ENCODE measurements at regions not wholly inside any gene's neighbourhood (a gene's known extent, or its start where the extent isn't known, plus 50 kb on each side); places are given as distances from the start of the nearest gene placed in this dataset.
"Not testable (repeated sequence)": the region's sequence is repeated elsewhere in the genome, so short reads cannot be mapped to it uniquely, and the experiment has no call there.

GRCh38 chr7:17581301-17581700, 282.8 kb downstream of the AHR start:
- H3K4me1 ChIP-seq (ENCODE audit: insufficient read depth) = no peaks in the 10 kb centered on the region
- no peaks in the 10 kb centered on the region for H3K79me2 ChIP-seq
- no peak for DNase-seq (ENCODE audit: low spot score)
- no peaks in the 10 kb centered on the region for H3K9me3 ChIP-seq (ENCODE audit: low read depth)
- no peaks in the 10 kb centered on the region for H3K27me3 ChIP-seq
- H2AFZ ChIP-seq = no peak overlapping the region
- no peak overlapping the region for H3K4me3 ChIP-seq
- no peaks in the 10 kb centered on the region for H3K9me2 ChIP-seq (replicated peaks; ENCODE audit: insufficient read depth)
- TF ChIP-seq CTCF (IDR thresholded peaks at IDR 0.05; ENCODE audit: poor library complexity) (no peak), EZH2phosphoT487 (IDR thresholded peaks at IDR 0.05; ENCODE audit: low read depth, severe bottlenecking, unreplicated experiment) (no peak), EZH2 (IDR thresholded peaks at IDR 0.05; ENCODE audit: borderline replicate concordance) (no peak)
- H3K27ac ChIP-seq = no peak overlapping the region
- no peaks in the 10 kb centered on the region for H4K20me1 ChIP-seq (ENCODE audit: insufficient read depth, poor library complexity, severe bottlenecking)
- 80% methylated on average over 1 of the region's 1 CpG for WGBS (ENCODE audit: low lambda C conversion rate, missing lambda C conversion rate)
- H3K4me2 ChIP-seq = no peak overlapping the region
- no peaks in the 10 kb centered on the region for H3K36me3 ChIP-seq (replicated peaks; ENCODE audit: insufficient read depth, low read depth)

GRCh38 chr7:17582696-17583095, 284.2 kb downstream of the AHR start:
- H3K36me3 ChIP-seq (replicated peaks; ENCODE audit: insufficient read depth, low read depth); H4K20me1 ChIP-seq (ENCODE audit: insufficient read depth, poor library complexity, severe bottlenecking); H3K4me1 ChIP-seq (ENCODE audit: insufficient read depth); H3K79me2 ChIP-seq; H3K27ac ChIP-seq; H2AFZ ChIP-seq; H3K9me3 ChIP-seq (ENCODE audit: low read depth); H3K27me3 ChIP-seq; H3K9me2 ChIP-seq (replicated peaks; ENCODE audit: insufficient read depth); H3K4me3 ChIP-seq; H3K4me2 ChIP-seq; DNase-seq (ENCODE audit: low spot score): not testable (repeated sequence)
- WGBS (ENCODE audit: low lambda C conversion rate, missing lambda C conversion rate) = 93% methylated on average over 2 of the region's 2 CpGs

- no peaks in the 10 kb centered on the region for H3K79me2 ChIP-seq
- H2AFZ ChIP-seq = no peak overlapping the region
- H3K36me3 ChIP-seq (replicated peaks; ENCODE audit: insufficient read depth, low read depth) = no peaks in the 10 kb centered on the region
- H3K4me3 ChIP-seq = no peak overlapping the region
- H3K27me3 ChIP-seq = no peaks in the 10 kb centered on the region
- 97% methylated on average over 1 of the region's 1 CpG for WGBS (ENCODE audit: low lambda C conversion rate, missing lambda C conversion rate)
- no peak for DNase-seq (ENCODE audit: low spot score)
- H3K4me2 ChIP-seq = no peak overlapping the region
- no peaks in the 10 kb centered on the region for H3K9me3 ChIP-seq (ENCODE audit: low read depth)
- no peak for TF ChIP-seq EZH2 (IDR thresholded peaks at IDR 0.05; ENCODE audit: borderline replicate concordance)
- TF ChIP-seq CTCF (IDR thresholded peaks at IDR 0.05; ENCODE audit: poor library complexity) = no peak
- no peak for TF ChIP-seq EZH2phosphoT487 (IDR thresholded peaks at IDR 0.05; ENCODE audit: low read depth, severe bottlenecking, unreplicated experiment)
- H3K27ac ChIP-seq = no peak overlapping the region
- H3K9me2 ChIP-seq (replicated peaks; ENCODE audit: insufficient read depth) = no peaks in the 10 kb centered on the region
- no peaks in the 10 kb centered on the region for H4K20me1 ChIP-seq (ENCODE audit: insufficient read depth, poor library complexity, severe bottlenecking)
- H3K4me1 ChIP-seq (ENCODE audit: insufficient read depth) = no peaks in the 10 kb centered on the region
Measured at GRCh38 chr7:17583786-17584185, 285.3 kb downstream of the AHR start.

GRCh38 chr7:17584822-17585221, 286.4 kb downstream of the AHR start:
- TF ChIP-seq EZH2phosphoT487 (IDR thresholded peaks at IDR 0.05; ENCODE audit: low read depth, severe bottlenecking, unreplicated experiment) (no peak), EZH2 (IDR thresholded peaks at IDR 0.05; ENCODE audit: borderline replicate concordance) (no peak), CTCF (IDR thresholded peaks at IDR 0.05; ENCODE audit: poor library complexity) (no peak)
- Histone ChIP-seq H3K36me3 (replicated peaks; ENCODE audit: insufficient read depth, low read depth) (no peaks in the 10 kb centered on the region), H3K4me2 (no peak overlapping the region), H3K79me2 (no peaks in the 10 kb centered on the region), H4K20me1 (ENCODE audit: insufficient read depth, poor library complexity, severe bottlenecking) (no peaks in the 10 kb centered on the region), H3K9me3 (ENCODE audit: low read depth) (no peaks in the 10 kb centered on the region), H3K27me3 (no peaks in the 10 kb centered on the region), H3K4me3 (no peak overlapping the region), H2AFZ (no peak overlapping the region), H3K4me1 (ENCODE audit: insufficient read depth) (peaks cover 4% of the 10 kb centered on the region), H3K27ac (no peak overlapping the region), H3K9me2 (replicated peaks; ENCODE audit: insufficient read depth) (no peaks in the 10 kb centered on the region)
- 72% methylated on average over 1 of the region's 1 CpG for WGBS (ENCODE audit: low lambda C conversion rate, missing lambda C conversion rate)
- no peak for DNase-seq (ENCODE audit: low spot score)
